ENCODE measurements at regions not wholly inside any gene's neighbourhood (a gene's known extent, or its start where the extent isn't known, plus 50 kb on each side); places are given as distances from the start of the nearest gene placed in this dataset.

DNA sequence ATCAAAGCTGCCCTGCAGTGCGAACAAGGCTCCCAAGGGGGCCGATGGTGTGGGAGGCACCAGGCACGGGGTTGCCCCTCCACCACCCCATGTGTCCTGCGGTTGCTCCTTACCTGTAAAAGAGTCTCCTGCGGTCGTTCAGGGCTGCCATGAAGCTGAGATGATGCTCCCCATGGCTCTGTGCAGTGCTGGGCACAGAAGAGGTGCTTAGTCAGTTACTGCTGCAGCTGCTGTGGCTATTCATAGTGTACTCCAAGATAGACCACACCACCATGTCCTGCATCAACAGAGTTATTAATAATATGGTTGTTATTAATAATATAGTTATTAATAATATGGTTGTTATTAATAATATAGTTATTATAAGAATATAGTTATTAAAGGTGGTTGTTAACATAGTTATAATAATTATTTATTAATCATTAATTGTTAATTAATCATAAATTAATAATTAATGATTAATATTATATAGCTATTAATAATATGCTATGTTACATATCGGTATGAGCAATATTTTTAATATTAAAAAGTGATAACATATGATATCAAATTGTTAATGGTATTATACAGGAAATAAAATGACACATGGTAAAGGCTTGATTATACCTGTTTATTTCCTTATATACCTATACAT lies 97.0 kb upstream of the PFKP start:
- Histone ChIP-seq H3K27me3 (peaks cover 5% of the 10 kb centered on the region), H4K20me1 (ENCODE audit: insufficient read depth, poor library complexity, severe bottlenecking) (no peaks in the 10 kb centered on the region), H3K27ac (no peak overlapping the region), H3K4me2 (no peak overlapping the region), H3K4me3 (no peak overlapping the region), H3K36me3 (replicated peaks; ENCODE audit: insufficient read depth, low read depth) (no peaks in the 10 kb centered on the region), H3K4me1 (ENCODE audit: insufficient read depth) (no peaks in the 10 kb centered on the region), H3K9me2 (replicated peaks; ENCODE audit: insufficient read depth) (no peaks in the 10 kb centered on the region), H3K79me2 (no peaks in the 10 kb centered on the region), H3K9me3 (ENCODE audit: low read depth) (no peaks in the 10 kb centered on the region), H2AFZ (no peak overlapping the region)
- no peak for TF ChIP-seq EZH2 (IDR thresholded peaks at IDR 0.05; ENCODE audit: borderline replicate concordance)
- TF ChIP-seq, protein P1, sequence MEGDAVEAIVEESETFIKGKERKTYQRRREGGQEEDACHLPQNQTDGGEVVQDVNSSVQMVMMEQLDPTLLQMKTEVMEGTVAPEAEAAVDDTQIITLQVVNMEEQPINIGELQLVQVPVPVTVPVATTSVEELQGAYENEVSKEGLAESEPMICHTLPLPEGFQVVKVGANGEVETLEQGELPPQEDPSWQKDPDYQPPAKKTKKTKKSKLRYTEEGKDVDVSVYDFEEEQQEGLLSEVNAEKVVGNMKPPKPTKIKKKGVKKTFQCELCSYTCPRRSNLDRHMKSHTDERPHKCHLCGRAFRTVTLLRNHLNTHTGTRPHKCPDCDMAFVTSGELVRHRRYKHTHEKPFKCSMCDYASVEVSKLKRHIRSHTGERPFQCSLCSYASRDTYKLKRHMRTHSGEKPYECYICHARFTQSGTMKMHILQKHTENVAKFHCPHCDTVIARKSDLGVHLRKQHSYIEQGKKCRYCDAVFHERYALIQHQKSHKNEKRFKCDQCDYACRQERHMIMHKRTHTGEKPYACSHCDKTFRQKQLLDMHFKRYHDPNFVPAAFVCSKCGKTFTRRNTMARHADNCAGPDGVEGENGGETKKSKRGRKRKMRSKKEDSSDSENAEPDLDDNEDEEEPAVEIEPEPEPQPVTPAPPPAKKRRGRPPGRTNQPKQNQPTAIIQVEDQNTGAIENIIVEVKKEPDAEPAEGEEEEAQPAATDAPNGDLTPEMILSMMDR (IDR thresholded peaks at IDR 0.05; ENCODE audit: poor library complexity): no peak
- TF ChIP-seq EZH2phosphoT487 (IDR thresholded peaks at IDR 0.05; ENCODE audit: low read depth, severe bottlenecking, unreplicated experiment): no peak
- no peak for DNase-seq (ENCODE audit: low spot score)
- 88% methylated on average over 7 of the region's 7 CpGs for WGBS (ENCODE audit: low lambda C conversion rate, missing lambda C conversion rate)

DNA sequence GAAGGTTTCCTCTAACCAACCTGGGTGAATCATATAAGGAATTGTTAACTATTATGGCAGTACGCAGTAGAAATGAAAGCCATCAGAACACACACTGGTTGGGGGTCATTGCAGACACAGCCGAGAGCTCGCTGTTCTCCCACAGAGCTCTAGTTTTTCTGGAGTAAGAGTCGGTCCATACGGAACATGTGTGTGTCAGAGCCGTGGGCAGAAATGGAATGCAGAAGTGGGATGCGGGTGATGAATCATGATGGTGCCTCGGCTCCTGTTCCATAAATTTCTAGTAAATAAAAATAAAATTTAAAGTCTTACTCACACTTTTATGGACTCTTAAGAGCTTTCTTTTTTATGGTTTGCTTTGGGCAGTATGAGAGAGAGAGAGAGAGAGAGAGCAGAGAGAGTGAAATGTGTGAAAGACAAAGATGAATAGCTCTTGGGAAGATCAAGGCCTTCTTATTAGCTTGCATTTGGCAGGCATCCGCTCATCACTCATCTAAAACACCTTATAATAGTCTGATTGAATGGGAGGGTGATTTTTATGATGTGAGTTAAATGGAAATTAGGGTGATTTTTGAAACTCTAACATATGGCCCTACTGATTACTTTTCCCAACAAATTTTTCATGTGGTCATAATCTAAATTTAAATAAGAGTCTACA lies 98.8 kb upstream of the PFKP start:
- Histone ChIP-seq H3K36me3 (replicated peaks; ENCODE audit: insufficient read depth, low read depth) (no peaks in the 10 kb centered on the region), H2AFZ (no peak overlapping the region), H3K4me3 (no peak overlapping the region), H3K27me3 (peaks cover 5% of the 10 kb centered on the region), H3K4me1 (ENCODE audit: insufficient read depth) (no peaks in the 10 kb centered on the region), H3K4me2 (no peak overlapping the region), H3K27ac (no peak overlapping the region), H4K20me1 (ENCODE audit: insufficient read depth, poor library complexity, severe bottlenecking) (no peaks in the 10 kb centered on the region), H3K79me2 (no peaks in the 10 kb centered on the region), H3K9me2 (replicated peaks; ENCODE audit: insufficient read depth) (no peaks in the 10 kb centered on the region), H3K9me3 (ENCODE audit: low read depth) (no peaks in the 10 kb centered on the region)
- TF ChIP-seq, protein P1 (IDR thresholded peaks at IDR 0.05; ENCODE audit: poor library complexity): no peak
- no peak for TF ChIP-seq EZH2 (IDR thresholded peaks at IDR 0.05; ENCODE audit: borderline replicate concordance)
- no peak for TF ChIP-seq EZH2phosphoT487 (IDR thresholded peaks at IDR 0.05; ENCODE audit: low read depth, severe bottlenecking, unreplicated experiment)
- WGBS (ENCODE audit: low lambda C conversion rate, missing lambda C conversion rate): 56% methylated on average over 9 of the region's 9 CpGs
- DNase-seq (ENCODE audit: low spot score): no peak

DNA sequence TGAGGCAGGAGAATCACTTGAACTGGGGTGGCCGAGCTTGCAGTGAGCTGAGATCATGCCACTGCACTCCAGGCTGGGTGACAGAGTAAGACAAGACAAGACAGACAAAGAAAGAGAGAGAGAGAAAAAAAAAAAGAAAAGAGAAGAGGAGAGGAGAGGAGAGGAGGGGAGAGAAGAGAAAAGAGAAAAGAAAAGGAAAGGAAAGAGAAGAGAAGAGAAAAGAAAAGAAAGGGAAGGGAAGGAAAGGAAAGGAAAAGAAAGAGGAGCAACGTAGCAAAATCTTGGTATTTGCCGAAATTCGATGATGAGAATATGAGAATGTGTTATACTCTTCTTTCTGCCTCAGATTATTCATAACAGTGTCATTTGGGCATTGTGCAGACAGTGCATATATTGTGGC lies 101.2 kb upstream of the PFKP start:
- H3K27me3 ChIP-seq: peaks cover 5% of the 10 kb centered on the region
- no peak overlapping the region for H3K27ac ChIP-seq
- H3K36me3 ChIP-seq (replicated peaks; ENCODE audit: insufficient read depth, low read depth): no peaks in the 10 kb centered on the region
- no peak for TF ChIP-seq EZH2 (IDR thresholded peaks at IDR 0.05; ENCODE audit: borderline replicate concordance)
- TF ChIP-seq, protein P1 (IDR thresholded peaks at IDR 0.05; ENCODE audit: poor library complexity): no peak
- TF ChIP-seq EZH2phosphoT487 (IDR thresholded peaks at IDR 0.05; ENCODE audit: low read depth, severe bottlenecking, unreplicated experiment): no peak
- no peaks in the 10 kb centered on the region for H3K4me1 ChIP-seq (ENCODE audit: insufficient read depth)
- no peaks in the 10 kb centered on the region for H3K9me3 ChIP-seq (ENCODE audit: low read depth)
- H4K20me1 ChIP-seq (ENCODE audit: insufficient read depth, poor library complexity, severe bottlenecking): no peaks in the 10 kb centered on the region
- WGBS (ENCODE audit: low lambda C conversion rate, missing lambda C conversion rate): 60% methylated on average over 4 of the region's 4 CpGs
- H3K4me3 ChIP-seq: no peak overlapping the region
- no peaks in the 10 kb centered on the region for H3K79me2 ChIP-seq
- H3K9me2 ChIP-seq (replicated peaks; ENCODE audit: insufficient read depth): no peaks in the 10 kb centered on the region
- no peak for DNase-seq (ENCODE audit: low spot score)
- no peak overlapping the region for H2AFZ ChIP-seq
- H3K4me2 ChIP-seq: no peak overlapping the region
